Neuron (in vitro differentiated cells): ENCODE measurements at regions not wholly inside any gene's neighbourhood (a gene's known extent, or its start where the extent isn't known, plus 50 kb on each side); places are given as distances from the start of the nearest gene placed in this dataset.
"Not testable (repeated sequence)": the region's sequence is repeated elsewhere in the genome, so short reads cannot be mapped to it uniquely, and the experiment has no call there.

ENCODE experiments used
- H2AFZ ChIP-seq: one replicate; pipeline ENCODE4 v1.6.1; 2013; ENCODE audit warnings: low read depth, mild to moderate bottlenecking, inconsistent platforms, low read length, moderate library complexity
- H3K27me3 ChIP-seq: one replicate; pipeline ENCODE4 v1.6.1; 2013; ENCODE audit warnings: low read length; ENCODE audit not compliant: insufficient read depth
- H3K36me3 ChIP-seq: one replicate; pipeline ENCODE4 v1.6.1; 2013; ENCODE audit warnings: low read length; ENCODE audit not compliant: insufficient read depth
- H3K4me1 ChIP-seq: one replicate; pipeline ENCODE4 v1.6.1; 2013; ENCODE audit warnings: low read length; ENCODE audit not compliant: insufficient read depth
- H3K4me3 ChIP-seq: 2 replicates; pipeline ENCODE4 v1.5.1; 2013; ENCODE audit warnings: mild to moderate bottlenecking, low read length, moderate library complexity
- H3K9me3 ChIP-seq: one replicate; pipeline ENCODE4 v1.6.1; 2013; ENCODE audit warnings: low read length

GRCh38 chr2:142509401-142509800 is 368.1 kb upstream of the KYNU start:
- H3K36me3 ChIP-seq: no peaks in the 10 kb centered on the region
- no peak overlapping the region for H2AFZ ChIP-seq
- H3K9me3 ChIP-seq: no peaks in the 10 kb centered on the region

GRCh38 chr2:142504754-142505153 is 372.7 kb upstream of the KYNU start:
- H2AFZ ChIP-seq: no peak overlapping the region
- no peaks in the 10 kb centered on the region for H3K36me3 ChIP-seq
- H3K27me3 ChIP-seq: no peaks in the 10 kb centered on the region
- H3K4me1 ChIP-seq: no peaks in the 10 kb centered on the region
- no peak overlapping the region for H3K4me3 ChIP-seq
- no peaks in the 10 kb centered on the region for H3K9me3 ChIP-seq

More at GRCh38 chr2:142509401-142509800, 368.1 kb upstream of the KYNU start:
- H3K27me3 ChIP-seq: no peaks in the 10 kb centered on the region
- peaks cover under 1% of the 10 kb centered on the region for H3K4me1 ChIP-seq
- H3K4me3 ChIP-seq: no peak overlapping the region

- H3K27me3 ChIP-seq: no peaks in the 10 kb centered on the region
These were observed 371.6 kb upstream of the LRP1B start for GRCh38 chr2:142502402-142502801.

GRCh38 chr2:142495141-142495540 is 364.3 kb upstream of the LRP1B start:
- no peak overlapping the region for H3K4me3 ChIP-seq
- no peak overlapping the region for H2AFZ ChIP-seq
- H3K27me3 ChIP-seq: no peaks in the 10 kb centered on the region
- no peaks in the 10 kb centered on the region for H3K4me1 ChIP-seq
- H3K36me3 ChIP-seq: no peaks in the 10 kb centered on the region
- H3K9me3 ChIP-seq: no peaks in the 10 kb centered on the region

More at GRCh38 chr2:142502402-142502801, 371.6 kb upstream of the LRP1B start:
- H3K4me3 ChIP-seq: no peak overlapping the region
- no peak overlapping the region for H2AFZ ChIP-seq
- H3K4me1 ChIP-seq: no peaks in the 10 kb centered on the region
- H3K36me3 ChIP-seq: no peaks in the 10 kb centered on the region
- no peaks in the 10 kb centered on the region for H3K9me3 ChIP-seq

DNA sequence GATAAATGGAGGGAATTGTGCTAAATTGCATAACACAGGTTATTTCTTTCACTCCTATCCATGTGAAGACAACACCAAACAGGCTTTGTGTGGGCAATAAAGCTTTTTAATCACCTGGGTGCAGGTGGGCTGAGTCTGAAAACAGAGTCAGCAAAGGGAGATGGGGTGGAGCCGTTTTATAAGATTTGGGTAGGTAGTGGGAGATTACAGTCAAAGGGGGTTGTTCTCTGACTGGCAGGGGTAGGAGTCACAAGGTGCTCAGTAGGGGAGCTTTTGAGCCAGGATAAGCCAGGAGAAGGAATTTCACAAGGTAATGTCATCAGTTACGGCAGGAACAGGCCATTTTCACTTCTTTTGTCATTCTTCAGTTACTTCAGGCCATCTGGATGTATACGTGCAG is 358.8 kb upstream of the LRP1B start:
- H3K4me3 ChIP-seq, H3K9me3 ChIP-seq, H3K27me3 ChIP-seq, H3K36me3 ChIP-seq, H2AFZ ChIP-seq, H3K4me1 ChIP-seq: not testable (repeated sequence)

DNA sequence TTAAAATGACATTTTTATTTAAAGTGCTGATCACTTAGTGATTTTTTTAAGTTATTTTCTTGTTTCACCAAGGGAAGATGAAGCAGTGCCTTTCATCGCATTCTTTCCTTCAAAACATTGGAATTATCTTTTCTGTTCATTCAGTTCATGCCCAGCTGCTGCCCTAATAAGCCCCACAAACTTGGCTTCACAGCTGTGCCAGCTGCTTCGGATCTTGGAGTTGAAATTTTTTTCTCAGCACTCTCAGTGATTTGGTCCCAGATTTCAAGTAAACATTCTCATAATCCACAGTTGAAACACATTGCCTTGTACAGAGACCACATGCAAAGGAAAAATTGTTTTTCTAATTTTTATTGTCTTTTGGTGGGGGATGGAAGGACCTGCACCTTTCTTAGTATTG is 353.3 kb upstream of the LRP1B start:
- Histone ChIP-seq H2AFZ (no peak overlapping the region), H3K4me3 (no peak overlapping the region), H3K36me3 (no peaks in the 10 kb centered on the region), H3K27me3 (no peaks in the 10 kb centered on the region), H3K4me1 (no peaks in the 10 kb centered on the region), H3K9me3 (no peaks in the 10 kb centered on the region)

- H3K4me1 ChIP-seq: no peaks in the 10 kb centered on the region
- no peaks in the 10 kb centered on the region for H3K36me3 ChIP-seq
- no peaks in the 10 kb centered on the region for H3K9me3 ChIP-seq
- no peaks in the 10 kb centered on the region for H3K27me3 ChIP-seq
- no peak overlapping the region for H3K4me3 ChIP-seq
- H2AFZ ChIP-seq: no peak overlapping the region
These were observed 352.8 kb upstream of the LRP1B start for GRCh38 chr2:142483653-142484052.

DNA sequence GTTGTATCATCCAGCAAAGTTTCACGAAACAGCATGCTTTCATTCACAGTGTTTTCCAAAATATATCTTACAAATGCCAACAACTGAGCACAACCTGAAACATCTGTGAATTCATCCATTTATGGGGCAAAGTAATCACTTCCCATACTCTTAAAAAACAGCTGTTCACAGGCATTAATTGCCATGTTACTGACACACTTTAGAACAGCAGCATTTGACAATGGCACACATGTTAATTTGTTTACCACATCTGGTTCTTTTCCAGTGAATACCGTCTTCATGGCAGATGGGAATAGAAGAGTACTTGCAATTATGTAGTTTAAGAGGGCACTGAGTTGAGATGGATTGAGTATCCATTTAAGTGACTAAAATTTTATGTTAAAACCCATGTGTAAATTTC is 347.4 kb upstream of the LRP1B start:
- Histone ChIP-seq H3K27me3 (no peaks in the 10 kb centered on the region), H2AFZ (no peak overlapping the region), H3K4me1 (no peaks in the 10 kb centered on the region), H3K4me3 (no peak overlapping the region), H3K36me3 (no peaks in the 10 kb centered on the region), H3K9me3 (no peaks in the 10 kb centered on the region)

DNA sequence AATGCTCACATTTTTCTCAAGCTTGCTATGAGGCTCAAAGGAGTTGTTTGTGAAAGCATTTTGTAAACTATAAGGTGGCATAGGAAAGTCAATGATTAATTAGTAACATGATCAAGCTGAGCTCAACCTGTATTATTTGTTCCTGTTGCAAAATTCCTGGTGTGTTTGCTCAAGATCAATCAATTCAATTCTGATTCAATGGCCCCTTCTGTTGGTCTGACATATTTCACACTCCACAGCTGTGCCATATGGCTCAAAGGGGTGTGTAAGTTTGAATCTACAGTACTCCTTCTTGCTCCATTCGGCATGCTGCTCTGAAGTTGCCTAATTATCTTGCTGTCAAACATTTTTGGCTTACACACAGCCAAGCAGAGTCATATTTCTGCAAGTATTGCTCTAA is 341.6 kb upstream of the LRP1B start:
- no peak overlapping the region for H2AFZ ChIP-seq
- no peaks in the 10 kb centered on the region for H3K27me3 ChIP-seq
- H3K9me3 ChIP-seq: no peaks in the 10 kb centered on the region
- no peaks in the 10 kb centered on the region for H3K36me3 ChIP-seq
- H3K4me1 ChIP-seq: no peaks in the 10 kb centered on the region
- no peak overlapping the region for H3K4me3 ChIP-seq

DNA sequence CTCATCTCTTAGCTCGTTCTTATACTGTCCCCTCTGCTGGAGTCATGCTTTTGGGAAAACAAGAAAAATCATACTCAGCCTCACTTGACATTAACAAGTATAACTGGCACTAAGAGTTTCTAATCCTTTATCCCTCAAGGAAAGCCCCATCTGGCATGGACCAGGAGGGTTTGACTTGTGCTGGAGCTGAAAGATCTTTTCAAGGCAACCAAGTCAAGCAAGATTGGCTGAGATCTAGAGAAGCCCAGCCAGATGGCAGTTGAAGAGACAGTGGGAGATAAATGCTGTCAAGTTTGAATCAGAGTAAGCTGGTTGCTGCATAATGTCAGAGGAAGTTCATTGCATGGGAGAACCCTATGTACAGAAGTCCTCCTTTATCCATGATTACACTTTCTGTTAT is 336.5 kb upstream of the LRP1B start:
- Histone ChIP-seq H3K9me3 (no peaks in the 10 kb centered on the region), H2AFZ (no peak overlapping the region), H3K36me3 (no peaks in the 10 kb centered on the region), H3K27me3 (no peaks in the 10 kb centered on the region), H3K4me3 (no peak overlapping the region), H3K4me1 (peaks cover 1% of the 10 kb centered on the region)

DNA sequence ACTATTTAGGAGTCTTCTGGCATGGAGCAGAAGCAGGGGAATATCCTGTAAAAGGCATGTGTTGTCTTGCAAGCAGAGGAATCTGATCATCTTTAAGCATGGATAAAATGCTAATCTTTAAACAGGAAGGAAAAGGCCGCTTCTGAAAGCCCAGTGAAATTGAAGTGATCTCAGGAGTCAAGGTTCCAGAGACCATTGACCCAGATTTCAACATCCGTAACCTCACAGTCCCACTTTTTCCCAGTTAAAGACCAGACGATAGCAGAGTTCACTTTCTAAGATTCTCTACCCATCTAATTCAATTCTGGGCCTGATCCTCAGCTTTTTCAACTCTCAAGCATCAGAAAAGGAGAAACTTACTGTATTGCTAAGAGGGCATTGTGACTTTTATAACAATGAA is 332.2 kb upstream of the LRP1B start:
- H3K4me3 ChIP-seq: no peak overlapping the region
- H3K4me1 ChIP-seq: peaks cover 4% of the 10 kb centered on the region
- H3K27me3 ChIP-seq: no peaks in the 10 kb centered on the region
- no peaks in the 10 kb centered on the region for H3K9me3 ChIP-seq
- H3K36me3 ChIP-seq: no peaks in the 10 kb centered on the region
- H2AFZ ChIP-seq: no peak overlapping the region

DNA sequence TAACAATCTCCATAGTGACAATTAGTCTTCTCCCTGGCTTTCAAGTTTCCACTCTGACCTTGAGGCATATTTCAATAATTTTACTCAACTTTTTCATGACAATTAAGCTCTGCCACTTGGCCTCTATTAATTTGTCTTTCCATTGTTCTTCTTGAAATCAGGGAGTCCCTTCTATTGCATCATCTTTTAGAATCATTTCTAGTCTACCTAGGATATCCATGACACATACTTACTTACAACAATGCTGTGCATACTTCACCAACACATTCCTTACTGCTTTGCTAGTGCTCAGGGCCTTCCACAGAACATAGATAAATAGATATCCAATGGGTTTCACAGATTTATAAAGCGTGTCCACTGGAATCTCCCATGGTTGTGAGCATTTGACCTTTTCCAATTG is 331.5 kb upstream of the LRP1B start:
- H3K4me1 ChIP-seq: peaks cover 4% of the 10 kb centered on the region
- no peak overlapping the region for H3K4me3 ChIP-seq
- no peaks in the 10 kb centered on the region for H3K36me3 ChIP-seq
- H3K27me3 ChIP-seq: no peaks in the 10 kb centered on the region
- no peak overlapping the region for H2AFZ ChIP-seq
- H3K9me3 ChIP-seq: no peaks in the 10 kb centered on the region

- Histone ChIP-seq H3K4me1 (no peaks in the 10 kb centered on the region), H3K4me3 (no peak overlapping the region), H3K9me3 (no peaks in the 10 kb centered on the region), H3K27me3 (no peaks in the 10 kb centered on the region), H3K36me3 (no peaks in the 10 kb centered on the region), H2AFZ (no peak overlapping the region)
These were observed 314.8 kb upstream of the LRP1B start for GRCh38 chr2:142445551-142446072.

DNA sequence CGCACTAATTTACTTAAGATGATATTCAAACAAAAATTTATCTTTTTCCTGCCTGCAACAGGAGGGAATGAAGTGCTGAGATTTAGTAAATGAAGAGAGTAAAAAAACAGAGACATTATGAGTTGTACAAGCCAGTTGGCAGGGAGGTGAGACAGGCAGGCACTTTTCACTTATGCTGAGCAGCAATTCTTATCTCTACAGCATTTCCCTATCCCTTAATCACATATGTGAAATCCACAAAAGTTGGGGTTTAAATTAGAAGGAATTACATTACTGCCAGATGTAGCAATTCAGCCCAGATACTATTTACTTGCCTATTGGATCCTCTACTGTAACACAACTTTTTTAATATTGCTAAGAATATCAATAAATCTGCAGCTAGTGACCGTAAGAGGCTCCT is 314.2 kb upstream of the LRP1B start:
- H2AFZ ChIP-seq: no peak overlapping the region
- no peaks in the 10 kb centered on the region for H3K36me3 ChIP-seq
- no peaks in the 10 kb centered on the region for H3K4me1 ChIP-seq
- H3K9me3 ChIP-seq: no peaks in the 10 kb centered on the region
- no peak overlapping the region for H3K4me3 ChIP-seq
- no peaks in the 10 kb centered on the region for H3K27me3 ChIP-seq
